ENCODE measurements at regions not wholly inside any gene's neighbourhood (a gene's known extent, or its start where the extent isn't known, plus 50 kb on each side); places are given as distances from the start of the nearest gene placed in this dataset.

DNA sequence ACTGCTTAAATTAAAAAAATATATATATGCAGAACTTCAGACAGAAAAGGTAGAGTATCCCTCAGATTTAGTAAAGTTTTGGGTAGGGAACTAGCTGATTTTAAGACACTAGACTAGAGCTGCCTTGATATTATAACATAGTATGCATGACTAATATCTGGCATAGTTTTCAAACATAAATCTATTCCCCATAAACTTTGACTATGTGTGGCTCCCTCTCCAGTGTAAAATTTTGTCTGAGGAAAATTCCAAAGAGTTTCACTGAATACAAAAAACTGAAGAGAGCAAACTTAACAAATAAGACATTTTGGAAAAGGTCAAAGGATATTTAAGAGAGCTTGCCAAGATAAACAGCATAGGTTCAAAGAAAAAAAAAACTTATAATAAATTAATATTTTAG lies 66.2 kb upstream of the ZNF462 start:
- TF ChIP-seq, protein P1, sequence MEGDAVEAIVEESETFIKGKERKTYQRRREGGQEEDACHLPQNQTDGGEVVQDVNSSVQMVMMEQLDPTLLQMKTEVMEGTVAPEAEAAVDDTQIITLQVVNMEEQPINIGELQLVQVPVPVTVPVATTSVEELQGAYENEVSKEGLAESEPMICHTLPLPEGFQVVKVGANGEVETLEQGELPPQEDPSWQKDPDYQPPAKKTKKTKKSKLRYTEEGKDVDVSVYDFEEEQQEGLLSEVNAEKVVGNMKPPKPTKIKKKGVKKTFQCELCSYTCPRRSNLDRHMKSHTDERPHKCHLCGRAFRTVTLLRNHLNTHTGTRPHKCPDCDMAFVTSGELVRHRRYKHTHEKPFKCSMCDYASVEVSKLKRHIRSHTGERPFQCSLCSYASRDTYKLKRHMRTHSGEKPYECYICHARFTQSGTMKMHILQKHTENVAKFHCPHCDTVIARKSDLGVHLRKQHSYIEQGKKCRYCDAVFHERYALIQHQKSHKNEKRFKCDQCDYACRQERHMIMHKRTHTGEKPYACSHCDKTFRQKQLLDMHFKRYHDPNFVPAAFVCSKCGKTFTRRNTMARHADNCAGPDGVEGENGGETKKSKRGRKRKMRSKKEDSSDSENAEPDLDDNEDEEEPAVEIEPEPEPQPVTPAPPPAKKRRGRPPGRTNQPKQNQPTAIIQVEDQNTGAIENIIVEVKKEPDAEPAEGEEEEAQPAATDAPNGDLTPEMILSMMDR (IDR thresholded peaks at IDR 0.05; ENCODE audit: poor library complexity, severe bottlenecking) = no peak
- TF ChIP-seq RAD21 (conservative IDR thresholded peaks at IDR 0.05) = no peak
- TF ChIP-seq EZH2 (IDR thresholded peaks at IDR 0.05; ENCODE audit: borderline replicate concordance, insufficient read depth, low read length, poor library complexity, severe bottlenecking) = no peak
- TF ChIP-seq EP300 (conservative IDR thresholded peaks at IDR 0.05; ENCODE audit: poor library complexity, severe bottlenecking) = no peak
- no peak for TF ChIP-seq POLR2AphosphoS5 (IDR thresholded peaks at IDR 0.05)
- no peak for TF ChIP-seq TAF1 (IDR thresholded peaks at IDR 0.05; ENCODE audit: low read depth)
- no peak for TF ChIP-seq REST (IDR thresholded peaks at IDR 0.05; ENCODE audit: borderline replicate concordance)

Data from neural cell (in vitro differentiated cells).